ENCODE measurements at regions not wholly inside any gene's neighbourhood (a gene's known extent, or its start where the extent isn't known, plus 50 kb on each side); places are given as distances from the start of the nearest gene placed in this dataset.

DNA sequence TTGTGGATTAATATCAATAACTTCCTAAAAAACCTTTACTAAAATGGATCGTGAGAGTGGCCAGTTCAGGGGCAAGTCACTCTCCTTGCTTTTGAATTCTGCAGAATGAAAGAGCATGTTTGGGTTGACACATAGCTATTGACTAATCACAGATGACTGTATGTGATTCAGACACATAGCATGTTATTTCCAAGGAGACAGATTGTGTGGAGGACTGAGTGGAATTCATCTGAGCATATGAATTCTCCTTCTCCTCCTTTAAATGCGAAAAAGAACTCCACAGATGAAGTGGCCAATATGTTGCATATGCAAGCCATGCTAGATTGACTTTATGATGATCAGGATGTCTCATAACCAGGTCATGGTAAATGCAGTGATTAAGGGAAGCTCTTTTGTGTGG lies 249.4 kb upstream of the FAM98A start:
- TF ChIP-seq, protein P1, sequence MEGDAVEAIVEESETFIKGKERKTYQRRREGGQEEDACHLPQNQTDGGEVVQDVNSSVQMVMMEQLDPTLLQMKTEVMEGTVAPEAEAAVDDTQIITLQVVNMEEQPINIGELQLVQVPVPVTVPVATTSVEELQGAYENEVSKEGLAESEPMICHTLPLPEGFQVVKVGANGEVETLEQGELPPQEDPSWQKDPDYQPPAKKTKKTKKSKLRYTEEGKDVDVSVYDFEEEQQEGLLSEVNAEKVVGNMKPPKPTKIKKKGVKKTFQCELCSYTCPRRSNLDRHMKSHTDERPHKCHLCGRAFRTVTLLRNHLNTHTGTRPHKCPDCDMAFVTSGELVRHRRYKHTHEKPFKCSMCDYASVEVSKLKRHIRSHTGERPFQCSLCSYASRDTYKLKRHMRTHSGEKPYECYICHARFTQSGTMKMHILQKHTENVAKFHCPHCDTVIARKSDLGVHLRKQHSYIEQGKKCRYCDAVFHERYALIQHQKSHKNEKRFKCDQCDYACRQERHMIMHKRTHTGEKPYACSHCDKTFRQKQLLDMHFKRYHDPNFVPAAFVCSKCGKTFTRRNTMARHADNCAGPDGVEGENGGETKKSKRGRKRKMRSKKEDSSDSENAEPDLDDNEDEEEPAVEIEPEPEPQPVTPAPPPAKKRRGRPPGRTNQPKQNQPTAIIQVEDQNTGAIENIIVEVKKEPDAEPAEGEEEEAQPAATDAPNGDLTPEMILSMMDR (IDR thresholded peaks at IDR 0.05; ENCODE audit: control extremely low read depth in 1 of 3, insufficient read depth in 1 of 3, low read depth in 1 of 3, low read length in 3 of 3), result no peak
- TF ChIP-seq POLR2A (IDR thresholded peaks at IDR 0.05; ENCODE audit: control extremely low read depth in 1 of 2, low read depth in 2 of 2, low read length in 2 of 2) (no peak), POLR2AphosphoS5 (IDR thresholded peaks at IDR 0.05; ENCODE audit: low read depth, low read length) (no peak), RAD21 (IDR thresholded peaks at IDR 0.05 in 1 of 2, conservative IDR thresholded peaks at IDR 0.05 in 1 of 2; ENCODE audit: low read depth in 2 of 2, low read length in 2 of 2) (no peak), MAFK (IDR thresholded peaks at IDR 0.05; ENCODE audit: low read depth, low read length) (no peak), ZNF274 (IDR thresholded peaks at IDR 0.05; ENCODE audit: borderline replicate concordance, extremely low read depth, low read length) (no peak)
- TF ChIP-seq, protein P2, sequence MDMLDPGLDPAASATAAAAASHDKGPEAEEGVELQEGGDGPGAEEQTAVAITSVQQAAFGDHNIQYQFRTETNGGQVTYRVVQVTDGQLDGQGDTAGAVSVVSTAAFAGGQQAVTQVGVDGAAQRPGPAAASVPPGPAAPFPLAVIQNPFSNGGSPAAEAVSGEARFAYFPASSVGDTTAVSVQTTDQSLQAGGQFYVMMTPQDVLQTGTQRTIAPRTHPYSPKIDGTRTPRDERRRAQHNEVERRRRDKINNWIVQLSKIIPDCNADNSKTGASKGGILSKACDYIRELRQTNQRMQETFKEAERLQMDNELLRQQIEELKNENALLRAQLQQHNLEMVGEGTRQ (IDR thresholded peaks at IDR 0.05; ENCODE audit: low read length), result no peak

All from H1 (cell line).